Neural cell (in vitro differentiated cells): ENCODE measurements at regions not wholly inside any gene's neighbourhood (a gene's known extent, or its start where the extent isn't known, plus 50 kb on each side); places are given as distances from the start of the nearest gene placed in this dataset.
"Not testable (repeated sequence)": the region's sequence is repeated elsewhere in the genome, so short reads cannot be mapped to it uniquely, and the experiment has no call there.

Experiments
- H2AFZ ChIP-seq: fragments of 200-600, 300-800 bp; sonication (generic), shearing (Covaris generic); 2 replicates; pipeline ENCODE4 v1.6.0; 2014; ENCODE audit warnings: low read depth, mild to moderate bottlenecking, antibody characterized with exemption, low read length, moderate library complexity
- H3F3A ChIP-seq: fragments of 200-600 bp; shearing (Covaris generic); 2 replicates; pipeline ENCODE4 v1.6.1; 2016; ENCODE audit warnings: mild to moderate bottlenecking, moderate library complexity, mixed read lengths, antibody characterized with exemption, low read length; ENCODE audit not compliant: insufficient read depth, poor library complexity, severe bottlenecking
- H3K27ac ChIP-seq: fragments of 200-600, 300-800 bp; sonication (generic), shearing (Covaris generic); 2 replicates; pipeline ENCODE4 v1.5.1; 2014; ENCODE audit warnings: mild to moderate bottlenecking, low read length, moderate library complexity
- H3K27me3 ChIP-seq: fragments of 300-800, 200-600 bp; sonication (generic), shearing (Covaris generic); 2 replicates; pipeline ENCODE4 v1.6.0; 2014; ENCODE audit warnings: mild to moderate bottlenecking, low read depth, low read length, moderate library complexity; ENCODE audit not compliant: insufficient read depth
- H3K36me3 ChIP-seq: fragments of 300-800, 200-600 bp; sonication (generic), shearing (Covaris generic); 2 replicates; pipeline ENCODE4 v1.5.1; 2014; ENCODE audit warnings: mild to moderate bottlenecking, antibody characterized with exemption, low read length, moderate library complexity; ENCODE audit not compliant: insufficient read depth
- H3K4me2 ChIP-seq: fragments of 300-800, 200-600 bp; sonication (generic), shearing (Covaris generic); 2 replicates; pipeline ENCODE4 v1.6.0; 2014; ENCODE audit warnings: mild to moderate bottlenecking, low read length
- H3K4me3 ChIP-seq: fragments of 300-800, 200-600 bp; sonication (generic), shearing (Covaris generic); 2 replicates; pipeline ENCODE4 v1.5.1; 2014; ENCODE audit warnings: mild to moderate bottlenecking, low read length, moderate library complexity
- H3K79me2 ChIP-seq: fragments of 200-600 bp; shearing (Covaris generic); replicated peaks from 2 replicates; pipeline ENCODE4 v1.6.0; 2014; ENCODE audit warnings: mild to moderate bottlenecking, low read length, moderate library complexity; ENCODE audit not compliant: insufficient read depth
- H3K9ac ChIP-seq: fragments of 300-800, 200-600 bp; sonication (generic), shearing (Covaris generic); 2 replicates; pipeline ENCODE4 v1.6.1; 2016; ENCODE audit warnings: mild to moderate bottlenecking, low read length, mixed read lengths
- H3K9me2 ChIP-seq: fragments of 200-600 bp; shearing (Covaris generic); 2 replicates; pipeline ENCODE4 v1.6.1; 2016; ENCODE audit warnings: mild to moderate bottlenecking, low read length, mixed read lengths; ENCODE audit not compliant: insufficient read depth
- H3K9me3 ChIP-seq: fragments of 200-600, 300-800 bp; sonication (generic), shearing (Covaris generic); 2 replicates; pipeline ENCODE4 v1.6.1; 2016; ENCODE audit warnings: mild to moderate bottlenecking, mixed run types, low read length, moderate library complexity, mixed read lengths
- H4K20me1 ChIP-seq: fragments of 200-600 bp; shearing (Covaris generic); 2 replicates; pipeline ENCODE4 v1.6.1; 2016; ENCODE audit warnings: mild to moderate bottlenecking, mixed run types; ENCODE audit not compliant: insufficient read depth
- EP300 ChIP-seq: fragments of 450-650 bp; conservative IDR thresholded peaks from 2 replicates; pipeline ENCODE4 v1.6.1; 2014; ENCODE audit warnings: antibody characterized with exemption, mild to moderate bottlenecking, moderate library complexity; ENCODE audit not compliant: poor library complexity, severe bottlenecking
- MXI1 ChIP-seq: fragments of 450-650 bp; conservative IDR thresholded peaks from 2 replicates; pipeline ENCODE4 v1.6.1; 2014; ENCODE audit warnings: antibody characterized with exemption, mild to moderate bottlenecking; ENCODE audit not compliant: poor library complexity, severe bottlenecking
- POLR2AphosphoS5 ChIP-seq: IDR thresholded peaks from 2 replicates; pipeline ENCODE4 v1.6.1; 2012
- RAD21 ChIP-seq: fragments of 450-650 bp; conservative IDR thresholded peaks from 2 replicates; pipeline ENCODE4 v1.6.1; 2014; ENCODE audit warnings: antibody characterized with exemption, mild to moderate bottlenecking, moderate library complexity
- REST ChIP-seq: IDR thresholded peaks from 2 replicates; pipeline ENCODE4 v1.6.1; 2012; ENCODE audit warnings: borderline replicate concordance
- TAF1 ChIP-seq: IDR thresholded peaks from 2 replicates; pipeline ENCODE4 v1.6.1; 2012; ENCODE audit warnings: low read depth

- no peaks in the 10 kb centered on the region for H4K20me1 ChIP-seq
- H3K36me3 ChIP-seq: no peaks in the 10 kb centered on the region
- TF ChIP-seq MXI1: no peak
- no peak for TF ChIP-seq REST
- no peak overlapping the region for H3K27ac ChIP-seq
- no peak overlapping the region for H3K4me2 ChIP-seq
- no peaks in the 10 kb centered on the region for H3K79me2 ChIP-seq
- no peaks in the 10 kb centered on the region for H3K9me2 ChIP-seq
- H3K9ac ChIP-seq: no peak overlapping the region
- H3K9me3 ChIP-seq: no peaks in the 10 kb centered on the region
- H3F3A ChIP-seq: no peaks in the 10 kb centered on the region
- H3K27me3 ChIP-seq: no peaks in the 10 kb centered on the region
- no peak overlapping the region for H3K4me3 ChIP-seq
- H2AFZ ChIP-seq: no peak overlapping the region
Measured at GRCh38 chr5:68067976-68068603, 147.5 kb upstream of the PIK3R1 start.

- Histone ChIP-seq H2AFZ (no peak overlapping the region), H4K20me1 (no peaks in the 10 kb centered on the region), H3K4me2 (no peak overlapping the region), H3F3A (no peaks in the 10 kb centered on the region), H3K9me2 (no peaks in the 10 kb centered on the region), H3K4me3 (no peak overlapping the region), H3K79me2 (no peaks in the 10 kb centered on the region), H3K27me3 (no peaks in the 10 kb centered on the region), H3K27ac (no peak overlapping the region), H3K36me3 (no peaks in the 10 kb centered on the region), H3K9me3 (no peaks in the 10 kb centered on the region), H3K9ac (no peak overlapping the region)
- no peak for TF ChIP-seq TAF1
- TF ChIP-seq REST: no peak
- no peak for TF ChIP-seq POLR2AphosphoS5
- no peak for TF ChIP-seq EP300
Measured at GRCh38 chr5:68067291-68067690, 148.3 kb upstream of the PIK3R1 start.

GRCh38 chr5:68066277-68066955 is 149.1 kb upstream of the PIK3R1 start:
- H3K4me2 ChIP-seq: no peak overlapping the region
- H3K9me3 ChIP-seq: no peaks in the 10 kb centered on the region

GRCh38 chr5:68065321-68065720 is 150.2 kb upstream of the PIK3R1 start:
- H3K79me2 ChIP-seq, H3K4me3 ChIP-seq, H3F3A ChIP-seq, H2AFZ ChIP-seq, H3K9me2 ChIP-seq, H3K27me3 ChIP-seq, H3K36me3 ChIP-seq, H4K20me1 ChIP-seq, H3K9me3 ChIP-seq, H3K9ac ChIP-seq, H3K27ac ChIP-seq, H3K4me2 ChIP-seq: not testable (repeated sequence)

More at GRCh38 chr5:68066277-68066955, 149.1 kb upstream of the PIK3R1 start:
- no peak for TF ChIP-seq RAD21
- Histone ChIP-seq H3K79me2 (no peaks in the 10 kb centered on the region), H3K9me2 (no peaks in the 10 kb centered on the region), H3K4me3 (no peak overlapping the region), H3K27me3 (no peaks in the 10 kb centered on the region), H3K36me3 (no peaks in the 10 kb centered on the region), H3K9ac (no peak overlapping the region), H3K27ac (no peak overlapping the region), H3F3A (no peaks in the 10 kb centered on the region), H2AFZ (no peak overlapping the region), H4K20me1 (no peaks in the 10 kb centered on the region)
